GM23338 (cell line): ENCODE measurements at regions not wholly inside any gene's neighbourhood (a gene's known extent, or its start where the extent isn't known, plus 50 kb on each side); places are given as distances from the start of the nearest gene placed in this dataset.

ENCODE experiments used
- ATAC-seq: fragments of 200-7000 bp; cut with Tn5 transposase; 3 replicates; pipeline ENCODE4 v1.9.1; 2020
- DNase-seq: peaks from one replicate; pipeline ENCODE4 v3.0.0-alpha.2; 2015; ENCODE audit warnings: low spot score
- H2AFZ ChIP-seq: fragments of 200-600 bp; sonication (generic); 2 replicates; pipeline ENCODE4 v1.8.0; 2016; ENCODE audit warnings: antibody characterized with exemption, mild to moderate bottlenecking, moderate library complexity
- H3F3A ChIP-seq: fragments of 200-600 bp; sonication (generic); replicated peaks from 2 replicates; pipeline ENCODE4 v1.8.0; 2017; ENCODE audit warnings: antibody characterized with exemption, mixed run types, low read depth
- H3K27ac ChIP-seq: fragments of 200-600 bp; sonication (generic); 2 replicates; pipeline ENCODE4 v1.6.1; 2016; ENCODE audit warnings: low read depth
- H3K27me3 ChIP-seq: fragments of 200-600 bp; sonication (generic); 2 replicates; pipeline ENCODE4 v1.8.0; 2016; ENCODE audit warnings: mild to moderate bottlenecking, mixed run types, moderate library complexity; ENCODE audit not compliant: insufficient read depth
- H3K36me3 ChIP-seq: fragments of 200-600 bp; sonication (generic); 2 replicates; pipeline ENCODE4 v1.8.0; 2016; ENCODE audit warnings: mild to moderate bottlenecking; ENCODE audit not compliant: insufficient read depth
- H3K4me1 ChIP-seq: fragments of 200-600 bp; sonication (generic); 2 replicates; pipeline ENCODE4 v1.8.0; 2016; ENCODE audit warnings: mild to moderate bottlenecking, moderate library complexity; ENCODE audit not compliant: insufficient read depth
- H3K4me2 ChIP-seq: fragments of 200-600 bp; sonication (generic); 2 replicates; pipeline ENCODE4 v1.7.1; 2017; ENCODE audit warnings: mixed run types
- H3K4me3 ChIP-seq: fragments of 200-600 bp; sonication (generic); 2 replicates; pipeline ENCODE4 v1.6.1; 2016; ENCODE audit warnings: mixed run types
- H3K79me2 ChIP-seq: fragments of 200-600 bp; sonication (generic); replicated peaks from 2 replicates; pipeline ENCODE4 v1.8.0; 2017; ENCODE audit warnings: mild to moderate bottlenecking; ENCODE audit not compliant: insufficient read depth
- H3K9me2 ChIP-seq: fragments of 200-600 bp; sonication (generic); 2 replicates; pipeline ENCODE4 v1.8.0; 2017; ENCODE audit not compliant: insufficient read depth
- H4K20me1 ChIP-seq: fragments of 200-600 bp; sonication (generic); replicated peaks from 2 replicates; pipeline ENCODE4 v1.8.0; 2017; ENCODE audit warnings: mild to moderate bottlenecking; ENCODE audit not compliant: insufficient read depth
- H3K27ac Mint-ChIP-seq: 2 replicates; pipeline ENCODE4 v1.8.0; 2020; ENCODE audit warnings: inconsistent platforms, mild to moderate bottlenecking, moderate library complexity, mixed read lengths
- H3K27me3 Mint-ChIP-seq: 3 replicates; pipeline ENCODE4 v1.8.0; 2022; ENCODE audit warnings: low read depth, mild to moderate bottlenecking, moderate library complexity, mixed read lengths, inconsistent platforms; ENCODE audit not compliant: insufficient read depth, poor library complexity
- H3K36me3 Mint-ChIP-seq: 3 replicates; pipeline ENCODE4 v1.8.0; 2021; ENCODE audit warnings: low read depth, mild to moderate bottlenecking, inconsistent platforms, moderate library complexity, mixed read lengths
- H3K4me1 Mint-ChIP-seq: 3 replicates; pipeline ENCODE4 v1.8.0; 2020; ENCODE audit warnings: mild to moderate bottlenecking, inconsistent platforms, mixed read lengths
- H3K4me3 Mint-ChIP-seq: 3 replicates; pipeline ENCODE4 v1.8.0; 2021; ENCODE audit warnings: moderate library complexity, mild to moderate bottlenecking, inconsistent platforms, mixed read lengths
- H3K9me3 Mint-ChIP-seq: 3 replicates; pipeline ENCODE4 v1.8.0; 2020; ENCODE audit warnings: moderate library complexity, mild to moderate bottlenecking, inconsistent platforms, mixed read lengths
- CREB1 ChIP-seq: fragments of 250-450 bp; sonication (Bioruptor Pico); IDR thresholded peaks from 2 replicates; pipeline ENCODE4 v1.5.0; 2020; ENCODE audit warnings: low read depth, mild to moderate bottlenecking, moderate library complexity
- EZH2 ChIP-seq: fragments of 200-600 bp; sonication (generic); IDR thresholded peaks from one replicate; pipeline ENCODE4 v1.8.0; 2017; ENCODE audit warnings: antibody characterized with exemption, mild to moderate bottlenecking, low read depth; ENCODE audit not compliant: unreplicated experiment
- JUNB ChIP-seq: IDR thresholded peaks from one replicate; pipeline ENCODE4 v1.6.1; 2016; ENCODE audit warnings: antibody characterized with exemption; ENCODE audit not compliant: unreplicated experiment
- NANOG ChIP-seq: IDR thresholded peaks from 2 replicates; pipeline ENCODE4 v1.6.1; 2016; ENCODE audit warnings: antibody characterized with exemption, borderline replicate concordance
- STAT1 ChIP-seq: IDR thresholded peaks from one replicate; pipeline ENCODE4 v1.6.1; 2016; ENCODE audit warnings: antibody characterized with exemption; ENCODE audit not compliant: unreplicated experiment
- ZNF114 ChIP-seq: fragments of 250-450 bp; sonication (Bioruptor Pico); IDR thresholded peaks from 2 replicates; pipeline ENCODE4 v1.5.0; 2020; ENCODE audit warnings: mild to moderate bottlenecking, moderate library complexity
- ZNF331 ChIP-seq: fragments of 250-450 bp; sonication (Bioruptor Pico); IDR thresholded peaks from 2 replicates; pipeline ENCODE4 v1.5.0; 2020; ENCODE audit warnings: low read depth, mild to moderate bottlenecking, moderate library complexity
- TF ChIP-seq, protein P1 (sequence below): IDR thresholded peaks from 2 replicates; pipeline ENCODE4 v1.6.1; 2016; ENCODE audit warnings: antibody characterized with exemption
- TF ChIP-seq, protein P2 (sequence below): fragments of 250-450 bp; sonication (Bioruptor Pico); IDR thresholded peaks from 2 replicates; pipeline ENCODE4 v1.5.0; 2020; ENCODE audit warnings: mild to moderate bottlenecking, moderate library complexity
- TF ChIP-seq, protein P3 (sequence below): IDR thresholded peaks from one replicate; pipeline ENCODE4 v1.6.1; 2018; ENCODE audit warnings: antibody characterized with exemption; ENCODE audit not compliant: unreplicated experiment
- TF ChIP-seq, protein P4 (sequence below), 2 experiments: fragments of 200-600 bp in 1 of 2; sonication (generic) in 1 of 2; conservative IDR thresholded peaks; 2 replicates each; pipeline versions ENCODE4 v1.5.1 to v1.6.1; 2016 to 2017; ENCODE audit warnings: antibody characterized with exemption in 2 of 2, low read depth in 2 of 2, mild to moderate bottlenecking in 2 of 2, moderate library complexity in 1 of 2

DNA sequence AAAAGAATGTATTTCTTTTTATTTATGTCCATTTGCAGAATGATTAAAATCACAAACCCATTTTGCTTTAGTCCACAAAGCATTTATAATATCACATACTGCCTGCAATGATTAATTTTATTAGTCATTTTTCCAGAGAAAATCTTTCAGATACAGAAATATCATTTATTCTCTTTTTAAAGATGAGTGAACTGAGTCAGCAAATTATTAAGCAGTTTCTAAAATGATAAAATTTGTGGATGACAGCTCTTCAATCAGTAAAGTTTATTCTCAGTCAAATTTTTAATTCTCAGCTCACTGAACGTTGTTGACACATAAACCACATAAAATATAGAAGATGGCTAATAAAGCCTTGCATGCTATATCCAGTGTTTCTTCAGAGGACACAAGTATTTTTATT, 485.5 kb downstream of the PRR32 start:
- H3K27ac ChIP-seq, result no peak overlapping the region

More for the DNA sequence above, 485.5 kb downstream of the PRR32 start:
- H3K79me2 ChIP-seq, result no peaks in the 10 kb centered on the region
- H3F3A ChIP-seq, result no peaks in the 10 kb centered on the region
- Mint-ChIP-seq H3K27me3 (no peaks in the 10 kb centered on the region), H3K9me3 (no peaks in the 10 kb centered on the region), H3K27ac (no peak overlapping the region), H3K4me3 (no peak overlapping the region), H3K4me1 (no peaks in the 10 kb centered on the region), H3K36me3 (peaks cover 3% of the 10 kb centered on the region; the same call in 1 of the 3 replicates)
- ATAC-seq (no peak), DNase-seq (no peak)
- TF ChIP-seq, protein P1, sequence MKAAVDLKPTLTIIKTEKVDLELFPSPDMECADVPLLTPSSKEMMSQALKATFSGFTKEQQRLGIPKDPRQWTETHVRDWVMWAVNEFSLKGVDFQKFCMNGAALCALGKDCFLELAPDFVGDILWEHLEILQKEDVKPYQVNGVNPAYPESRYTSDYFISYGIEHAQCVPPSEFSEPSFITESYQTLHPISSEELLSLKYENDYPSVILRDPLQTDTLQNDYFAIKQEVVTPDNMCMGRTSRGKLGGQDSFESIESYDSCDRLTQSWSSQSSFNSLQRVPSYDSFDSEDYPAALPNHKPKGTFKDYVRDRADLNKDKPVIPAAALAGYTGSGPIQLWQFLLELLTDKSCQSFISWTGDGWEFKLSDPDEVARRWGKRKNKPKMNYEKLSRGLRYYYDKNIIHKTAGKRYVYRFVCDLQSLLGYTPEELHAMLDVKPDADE, result no peak
- TF ChIP-seq, protein P2, sequence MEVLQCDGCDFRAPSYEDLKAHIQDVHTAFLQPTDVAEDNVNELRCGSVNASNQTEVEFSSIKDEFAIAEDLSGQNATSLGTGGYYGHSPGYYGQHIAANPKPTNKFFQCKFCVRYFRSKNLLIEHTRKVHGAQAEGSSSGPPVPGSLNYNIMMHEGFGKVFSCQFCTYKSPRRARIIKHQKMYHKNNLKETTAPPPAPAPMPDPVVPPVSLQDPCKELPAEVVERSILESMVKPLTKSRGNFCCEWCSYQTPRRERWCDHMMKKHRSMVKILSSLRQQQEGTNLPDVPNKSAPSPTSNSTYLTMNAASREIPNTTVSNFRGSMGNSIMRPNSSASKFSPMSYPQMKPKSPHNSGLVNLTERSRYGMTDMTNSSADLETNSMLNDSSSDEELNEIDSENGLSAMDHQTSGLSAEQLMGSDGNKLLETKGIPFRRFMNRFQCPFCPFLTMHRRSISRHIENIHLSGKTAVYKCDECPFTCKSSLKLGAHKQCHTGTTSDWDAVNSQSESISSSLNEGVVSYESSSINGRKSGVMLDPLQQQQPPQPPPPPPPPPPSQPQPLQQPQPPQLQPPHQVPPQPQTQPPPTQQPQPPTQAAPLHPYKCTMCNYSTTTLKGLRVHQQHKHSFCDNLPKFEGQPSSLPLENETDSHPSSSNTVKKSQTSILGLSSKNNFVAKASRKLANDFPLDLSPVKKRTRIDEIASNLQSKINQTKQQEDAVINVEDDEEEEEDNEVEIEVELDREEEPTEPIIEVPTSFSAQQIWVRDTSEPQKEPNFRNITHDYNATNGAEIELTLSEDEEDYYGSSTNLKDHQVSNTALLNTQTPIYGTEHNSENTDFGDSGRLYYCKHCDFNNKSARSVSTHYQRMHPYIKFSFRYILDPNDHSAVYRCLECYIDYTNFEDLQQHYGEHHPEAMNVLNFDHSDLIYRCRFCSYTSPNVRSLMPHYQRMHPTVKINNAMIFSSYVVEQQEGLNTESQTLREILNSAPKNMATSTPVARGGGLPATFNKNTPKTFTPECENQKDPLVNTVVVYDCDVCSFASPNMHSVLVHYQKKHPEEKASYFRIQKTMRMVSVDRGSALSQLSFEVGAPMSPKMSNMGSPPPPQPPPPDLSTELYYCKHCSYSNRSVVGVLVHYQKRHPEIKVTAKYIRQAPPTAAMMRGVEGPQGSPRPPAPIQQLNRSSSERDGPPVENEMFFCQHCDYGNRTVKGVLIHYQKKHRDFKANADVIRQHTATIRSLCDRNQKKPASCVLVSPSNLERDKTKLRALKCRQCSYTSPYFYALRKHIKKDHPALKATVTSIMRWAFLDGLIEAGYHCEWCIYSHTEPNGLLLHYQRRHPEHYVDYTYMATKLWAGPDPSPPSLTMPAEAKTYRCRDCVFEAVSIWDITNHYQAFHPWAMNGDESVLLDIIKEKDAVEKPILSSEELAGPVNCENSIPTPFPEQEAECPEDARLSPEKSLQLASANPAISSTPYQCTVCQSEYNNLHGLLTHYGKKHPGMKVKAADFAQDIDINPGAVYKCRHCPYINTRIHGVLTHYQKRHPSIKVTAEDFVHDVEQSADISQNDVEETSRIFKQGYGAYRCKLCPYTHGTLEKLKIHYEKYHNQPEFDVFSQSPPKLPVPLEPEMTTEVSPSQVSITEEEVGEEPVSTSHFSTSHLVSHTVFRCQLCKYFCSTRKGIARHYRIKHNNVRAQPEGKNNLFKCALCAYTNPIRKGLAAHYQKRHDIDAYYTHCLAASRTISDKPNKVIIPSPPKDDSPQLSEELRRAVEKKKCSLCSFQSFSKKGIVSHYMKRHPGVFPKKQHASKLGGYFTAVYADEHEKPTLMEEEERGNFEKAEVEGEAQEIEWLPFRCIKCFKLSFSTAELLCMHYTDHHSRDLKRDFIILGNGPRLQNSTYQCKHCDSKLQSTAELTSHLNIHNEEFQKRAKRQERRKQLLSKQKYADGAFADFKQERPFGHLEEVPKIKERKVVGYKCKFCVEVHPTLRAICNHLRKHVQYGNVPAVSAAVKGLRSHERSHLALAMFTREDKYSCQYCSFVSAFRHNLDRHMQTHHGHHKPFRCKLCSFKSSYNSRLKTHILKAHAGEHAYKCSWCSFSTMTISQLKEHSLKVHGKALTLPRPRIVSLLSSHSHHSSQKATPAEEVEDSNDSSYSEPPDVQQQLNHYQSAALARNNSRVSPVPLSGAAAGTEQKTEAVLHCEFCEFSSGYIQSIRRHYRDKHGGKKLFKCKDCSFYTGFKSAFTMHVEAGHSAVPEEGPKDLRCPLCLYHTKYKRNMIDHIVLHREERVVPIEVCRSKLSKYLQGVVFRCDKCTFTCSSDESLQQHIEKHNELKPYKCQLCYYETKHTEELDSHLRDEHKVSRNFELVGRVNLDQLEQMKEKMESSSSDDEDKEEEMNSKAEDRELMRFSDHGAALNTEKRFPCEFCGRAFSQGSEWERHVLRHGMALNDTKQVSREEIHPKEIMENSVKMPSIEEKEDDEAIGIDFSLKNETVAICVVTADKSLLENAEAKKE (CRISPR knock-in tag), result no peak
- TF ChIP-seq NANOG (no peak), EZH2 (no peak), CREB1 (CRISPR knock-in tag) (no peak), STAT1 (no peak), ZNF114 (CRISPR knock-in tag) (no peak), JUNB (no peak), ZNF331 (CRISPR knock-in tag) (no peak)
- TF ChIP-seq, protein P3, sequence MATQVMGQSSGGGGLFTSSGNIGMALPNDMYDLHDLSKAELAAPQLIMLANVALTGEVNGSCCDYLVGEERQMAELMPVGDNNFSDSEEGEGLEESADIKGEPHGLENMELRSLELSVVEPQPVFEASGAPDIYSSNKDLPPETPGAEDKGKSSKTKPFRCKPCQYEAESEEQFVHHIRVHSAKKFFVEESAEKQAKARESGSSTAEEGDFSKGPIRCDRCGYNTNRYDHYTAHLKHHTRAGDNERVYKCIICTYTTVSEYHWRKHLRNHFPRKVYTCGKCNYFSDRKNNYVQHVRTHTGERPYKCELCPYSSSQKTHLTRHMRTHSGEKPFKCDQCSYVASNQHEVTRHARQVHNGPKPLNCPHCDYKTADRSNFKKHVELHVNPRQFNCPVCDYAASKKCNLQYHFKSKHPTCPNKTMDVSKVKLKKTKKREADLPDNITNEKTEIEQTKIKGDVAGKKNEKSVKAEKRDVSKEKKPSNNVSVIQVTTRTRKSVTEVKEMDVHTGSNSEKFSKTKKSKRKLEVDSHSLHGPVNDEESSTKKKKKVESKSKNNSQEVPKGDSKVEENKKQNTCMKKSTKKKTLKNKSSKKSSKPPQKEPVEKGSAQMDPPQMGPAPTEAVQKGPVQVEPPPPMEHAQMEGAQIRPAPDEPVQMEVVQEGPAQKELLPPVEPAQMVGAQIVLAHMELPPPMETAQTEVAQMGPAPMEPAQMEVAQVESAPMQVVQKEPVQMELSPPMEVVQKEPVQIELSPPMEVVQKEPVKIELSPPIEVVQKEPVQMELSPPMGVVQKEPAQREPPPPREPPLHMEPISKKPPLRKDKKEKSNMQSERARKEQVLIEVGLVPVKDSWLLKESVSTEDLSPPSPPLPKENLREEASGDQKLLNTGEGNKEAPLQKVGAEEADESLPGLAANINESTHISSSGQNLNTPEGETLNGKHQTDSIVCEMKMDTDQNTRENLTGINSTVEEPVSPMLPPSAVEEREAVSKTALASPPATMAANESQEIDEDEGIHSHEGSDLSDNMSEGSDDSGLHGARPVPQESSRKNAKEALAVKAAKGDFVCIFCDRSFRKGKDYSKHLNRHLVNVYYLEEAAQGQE, result no peak
- TF ChIP-seq, protein P4, sequence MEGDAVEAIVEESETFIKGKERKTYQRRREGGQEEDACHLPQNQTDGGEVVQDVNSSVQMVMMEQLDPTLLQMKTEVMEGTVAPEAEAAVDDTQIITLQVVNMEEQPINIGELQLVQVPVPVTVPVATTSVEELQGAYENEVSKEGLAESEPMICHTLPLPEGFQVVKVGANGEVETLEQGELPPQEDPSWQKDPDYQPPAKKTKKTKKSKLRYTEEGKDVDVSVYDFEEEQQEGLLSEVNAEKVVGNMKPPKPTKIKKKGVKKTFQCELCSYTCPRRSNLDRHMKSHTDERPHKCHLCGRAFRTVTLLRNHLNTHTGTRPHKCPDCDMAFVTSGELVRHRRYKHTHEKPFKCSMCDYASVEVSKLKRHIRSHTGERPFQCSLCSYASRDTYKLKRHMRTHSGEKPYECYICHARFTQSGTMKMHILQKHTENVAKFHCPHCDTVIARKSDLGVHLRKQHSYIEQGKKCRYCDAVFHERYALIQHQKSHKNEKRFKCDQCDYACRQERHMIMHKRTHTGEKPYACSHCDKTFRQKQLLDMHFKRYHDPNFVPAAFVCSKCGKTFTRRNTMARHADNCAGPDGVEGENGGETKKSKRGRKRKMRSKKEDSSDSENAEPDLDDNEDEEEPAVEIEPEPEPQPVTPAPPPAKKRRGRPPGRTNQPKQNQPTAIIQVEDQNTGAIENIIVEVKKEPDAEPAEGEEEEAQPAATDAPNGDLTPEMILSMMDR (conservative IDR thresholded peaks at IDR 0.05; ENCODE audit: low read depth in 2 of 2), result no peak
- no peak overlapping the region for H3K4me3 ChIP-seq
- H3K4me1 ChIP-seq, result no peaks in the 10 kb centered on the region
- H2AFZ ChIP-seq, result no peak overlapping the region
- H3K36me3 ChIP-seq, result no peaks in the 10 kb centered on the region
- no peaks in the 10 kb centered on the region for H3K27me3 ChIP-seq
- H4K20me1 ChIP-seq, result no peaks in the 10 kb centered on the region
- H3K4me2 ChIP-seq, result no peak overlapping the region
- H3K9me2 ChIP-seq, result no peaks in the 10 kb centered on the region
